ENCODE measurements at regions not wholly inside any gene's neighbourhood (a gene's known extent, or its start where the extent isn't known, plus 50 kb on each side); places are given as distances from the start of the nearest gene placed in this dataset.

- no peaks in the 10 kb centered on the region for H3K36me3 ChIP-seq (ENCODE audit: control insufficient read depth in 1 of 2, insufficient read depth in 2 of 2, low read length in 1 of 2)
- DNase-seq (no peak), ATAC-seq (ENCODE audit: low FRiP score) (no peak)
- no peaks in the 10 kb centered on the region for H3K4me1 ChIP-seq (ENCODE audit: control insufficient read depth in 1 of 2, insufficient read depth in 2 of 2, low read length in 2 of 2)
- H3K4me3 ChIP-seq (ENCODE audit: low read length in 2 of 2): no peak overlapping the region
- H3K9me3 ChIP-seq (ENCODE audit: control insufficient read depth, low read length): no peaks in the 10 kb centered on the region
- intact Hi-C loops (cut with DNase I): no loop called here
- peaks cover 0 to 1% of the 10 kb centered on the region in 2 donors for H3K27me3 ChIP-seq (ENCODE audit: control insufficient read depth in 1 of 2, insufficient read depth in 2 of 2, low read length in 1 of 2)
- H3K27ac ChIP-seq (ENCODE audit: low read depth in 1 of 2, low read length in 2 of 2): no peak overlapping the region
- WGBS, 2 donors: 90 to 91% methylated on average over 6 of the region's 6 CpGs
Measured at GRCh38 chr14:84566109-84566508, 963.8 kb upstream of the FLRT2 start.

GRCh38 chr14:84575681-84576080, 954.3 kb upstream of the FLRT2 start:
- Histone ChIP-seq H3K4me1 (ENCODE audit: control insufficient read depth in 1 of 2, insufficient read depth in 2 of 2, low read length in 2 of 2) (no peaks in the 10 kb centered on the region), H3K27me3 (ENCODE audit: control insufficient read depth in 1 of 2, insufficient read depth in 2 of 2, low read length in 1 of 2) (no peaks in the 10 kb centered on the region), H3K9me3 (ENCODE audit: control insufficient read depth, low read length) (no peaks in the 10 kb centered on the region), H3K27ac (ENCODE audit: low read depth in 1 of 2, low read length in 2 of 2) (no peak overlapping the region), H3K36me3 (ENCODE audit: control insufficient read depth in 1 of 2, insufficient read depth in 2 of 2, low read length in 1 of 2) (no peaks in the 10 kb centered on the region), H3K4me3 (ENCODE audit: low read length in 2 of 2) (no peak overlapping the region)
- DNase-seq (no peak), ATAC-seq (ENCODE audit: low FRiP score) (no peak)
- intact Hi-C loops (cut with DNase I): no loop called here

GRCh38 chr14:84579292-84579691, 950.7 kb upstream of the FLRT2 start:
- WGBS, 2 donors: 98 to 99% methylated on average over 3 of the region's 3 CpGs
- intact Hi-C loops (cut with DNase I): no loop called here
- Histone ChIP-seq H3K36me3 (ENCODE audit: control insufficient read depth in 1 of 2, insufficient read depth in 2 of 2, low read length in 1 of 2) (no peaks in the 10 kb centered on the region), H3K9me3 (ENCODE audit: control insufficient read depth, low read length) (no peaks in the 10 kb centered on the region), H3K4me1 (ENCODE audit: control insufficient read depth in 1 of 2, insufficient read depth in 2 of 2, low read length in 2 of 2) (no peaks in the 10 kb centered on the region), H3K27me3 (ENCODE audit: control insufficient read depth in 1 of 2, insufficient read depth in 2 of 2, low read length in 1 of 2) (no peaks in the 10 kb centered on the region), H3K27ac (ENCODE audit: low read depth in 1 of 2, low read length in 2 of 2) (no peak overlapping the region), H3K4me3 (ENCODE audit: low read length in 2 of 2) (no peak overlapping the region)
- no peak for DNase-seq
- ATAC-seq (ENCODE audit: low FRiP score): no peak

DNA sequence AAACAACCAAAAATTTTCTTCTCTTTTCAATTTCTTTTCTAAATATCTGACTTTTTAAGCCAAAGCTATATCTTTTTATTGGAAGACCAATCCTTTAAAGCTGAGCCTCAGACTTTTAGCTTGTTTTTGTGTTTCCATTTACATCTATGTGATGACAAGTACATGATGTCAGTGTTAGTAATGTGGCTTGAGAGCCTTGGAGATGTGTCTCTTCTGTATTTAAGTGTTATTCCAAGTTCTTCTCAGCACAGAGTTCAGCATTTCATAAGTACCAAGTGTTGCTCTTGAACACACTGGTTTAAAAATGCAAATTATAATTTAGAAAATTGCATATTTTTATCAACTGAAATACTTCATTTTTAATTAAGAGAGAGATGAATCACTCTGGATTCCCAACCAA, 948.9 kb upstream of the FLRT2 start:
- Histone ChIP-seq H3K9me3 (ENCODE audit: control insufficient read depth, low read length) (no peaks in the 10 kb centered on the region), H3K27ac (ENCODE audit: low read depth in 1 of 2, low read length in 2 of 2) (no peak overlapping the region), H3K36me3 (ENCODE audit: control insufficient read depth in 1 of 2, insufficient read depth in 2 of 2, low read length in 1 of 2) (no peaks in the 10 kb centered on the region), H3K4me1 (ENCODE audit: control insufficient read depth in 1 of 2, insufficient read depth in 2 of 2, low read length in 2 of 2) (no peaks in the 10 kb centered on the region), H3K4me3 (ENCODE audit: low read length in 2 of 2) (no peak overlapping the region), H3K27me3 (ENCODE audit: control insufficient read depth in 1 of 2, insufficient read depth in 2 of 2, low read length in 1 of 2) (no peaks in the 10 kb centered on the region)
- ATAC-seq (ENCODE audit: low FRiP score) (no peak), DNase-seq (no peak)
- intact Hi-C loops (cut with DNase I): no loop called here

GRCh38 chr14:84584511-84584910, 945.4 kb upstream of the FLRT2 start:
- Histone ChIP-seq H3K4me1 (ENCODE audit: control insufficient read depth in 1 of 2, insufficient read depth in 2 of 2, low read length in 2 of 2) (no peaks in the 10 kb centered on the region), H3K27ac (ENCODE audit: low read depth in 1 of 2, low read length in 2 of 2) (no peak overlapping the region), H3K36me3 (ENCODE audit: control insufficient read depth in 1 of 2, insufficient read depth in 2 of 2, low read length in 1 of 2) (no peaks in the 10 kb centered on the region), H3K4me3 (ENCODE audit: low read length in 2 of 2) (no peak overlapping the region), H3K27me3 (ENCODE audit: control insufficient read depth in 1 of 2, insufficient read depth in 2 of 2, low read length in 1 of 2) (no peaks in the 10 kb centered on the region), H3K9me3 (ENCODE audit: control insufficient read depth, low read length) (no peaks in the 10 kb centered on the region)
- DNase-seq (no peak), ATAC-seq (ENCODE audit: low FRiP score) (no peak)
- 71 to 77% methylated on average over 1 of the region's 1 CpG for WGBS, 2 donors
- intact Hi-C loops (cut with DNase I): no loop called here

GRCh38 chr14:84591827-84592445, 938.0 kb upstream of the FLRT2 start:
- Histone ChIP-seq H3K27me3 (ENCODE audit: control insufficient read depth in 1 of 2, insufficient read depth in 2 of 2, low read length in 1 of 2) (no peaks in the 10 kb centered on the region), H3K36me3 (ENCODE audit: control insufficient read depth in 1 of 2, insufficient read depth in 2 of 2, low read length in 1 of 2) (no peaks in the 10 kb centered on the region), H3K27ac (ENCODE audit: low read depth in 1 of 2, low read length in 2 of 2) (no peak overlapping the region), H3K4me1 (ENCODE audit: control insufficient read depth in 1 of 2, insufficient read depth in 2 of 2, low read length in 2 of 2) (no peaks in the 10 kb centered on the region), H3K4me3 (ENCODE audit: low read length in 2 of 2) (no peak overlapping the region), H3K9me3 (ENCODE audit: control insufficient read depth, low read length) (no peaks in the 10 kb centered on the region)
- no peak for DNase-seq
- no peak for ATAC-seq (ENCODE audit: low FRiP score)
- 24 to 25% methylated on average over 9 of the region's 9 CpGs for WGBS, 2 donors
- intact Hi-C loops (cut with DNase I): no loop called here

DNA sequence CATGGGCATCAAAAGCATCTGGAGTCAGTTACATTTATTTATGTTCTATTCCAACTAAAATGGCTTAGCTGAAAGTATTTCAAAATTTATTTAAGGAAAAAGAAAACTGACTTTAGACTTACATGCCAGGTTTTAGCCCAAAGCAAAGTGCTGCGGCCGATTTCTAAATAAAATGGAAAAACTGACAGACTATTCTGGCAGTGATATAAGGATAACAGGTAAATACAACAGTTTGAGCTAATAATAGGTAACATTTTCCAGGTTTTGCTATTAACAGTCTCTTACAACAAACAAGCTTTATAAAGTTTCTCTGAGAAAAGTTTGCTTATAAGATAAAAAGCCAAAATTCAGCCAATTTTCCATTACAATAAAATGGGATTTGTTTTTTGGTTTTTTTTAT, 937.2 kb upstream of the FLRT2 start:
- no peak for ATAC-seq (ENCODE audit: low FRiP score)
- WGBS, 2 donors: 5 to 8% methylated on average over 2 of the region's 2 CpGs

GRCh38 chr14:84610086-84610485, 919.9 kb upstream of the FLRT2 start:
- no peaks in the 10 kb centered on the region for H3K27me3 ChIP-seq (ENCODE audit: control insufficient read depth in 1 of 2, insufficient read depth in 2 of 2, low read length in 1 of 2)
- no peaks in the 10 kb centered on the region for H3K9me3 ChIP-seq (ENCODE audit: control insufficient read depth, low read length)
- H3K27ac ChIP-seq (ENCODE audit: low read depth in 1 of 2, low read length in 2 of 2): no peak overlapping the region
- H3K4me3 ChIP-seq (ENCODE audit: low read length in 2 of 2): no peak overlapping the region
- DNase-seq (no peak), ATAC-seq (ENCODE audit: low FRiP score) (no peak)
- intact Hi-C loops (cut with DNase I): no loop called here
- no peaks in the 10 kb centered on the region for H3K4me1 ChIP-seq (ENCODE audit: control insufficient read depth in 1 of 2, insufficient read depth in 2 of 2, low read length in 2 of 2)
- no peaks in the 10 kb centered on the region for H3K36me3 ChIP-seq (ENCODE audit: control insufficient read depth in 1 of 2, insufficient read depth in 2 of 2, low read length in 1 of 2)
- 78 to 88% methylated on average over 2 of the region's 2 CpGs for WGBS, 2 donors

More for the DNA sequence above, 937.2 kb upstream of the FLRT2 start:
- no peaks in the 10 kb centered on the region for H3K36me3 ChIP-seq (ENCODE audit: control insufficient read depth in 1 of 2, insufficient read depth in 2 of 2, low read length in 1 of 2)
- intact Hi-C loops (cut with DNase I): no loop called here
- no peaks in the 10 kb centered on the region for H3K4me1 ChIP-seq (ENCODE audit: control insufficient read depth in 1 of 2, insufficient read depth in 2 of 2, low read length in 2 of 2)
- no peaks in the 10 kb centered on the region for H3K9me3 ChIP-seq (ENCODE audit: control insufficient read depth, low read length)
- no peak overlapping the region for H3K27ac ChIP-seq (ENCODE audit: low read depth in 1 of 2, low read length in 2 of 2)
- H3K27me3 ChIP-seq (ENCODE audit: control insufficient read depth in 1 of 2, insufficient read depth in 2 of 2, low read length in 1 of 2): no peaks in the 10 kb centered on the region
- DNase-seq: no peak
- no peak overlapping the region for H3K4me3 ChIP-seq (ENCODE audit: low read length in 2 of 2)

DNA sequence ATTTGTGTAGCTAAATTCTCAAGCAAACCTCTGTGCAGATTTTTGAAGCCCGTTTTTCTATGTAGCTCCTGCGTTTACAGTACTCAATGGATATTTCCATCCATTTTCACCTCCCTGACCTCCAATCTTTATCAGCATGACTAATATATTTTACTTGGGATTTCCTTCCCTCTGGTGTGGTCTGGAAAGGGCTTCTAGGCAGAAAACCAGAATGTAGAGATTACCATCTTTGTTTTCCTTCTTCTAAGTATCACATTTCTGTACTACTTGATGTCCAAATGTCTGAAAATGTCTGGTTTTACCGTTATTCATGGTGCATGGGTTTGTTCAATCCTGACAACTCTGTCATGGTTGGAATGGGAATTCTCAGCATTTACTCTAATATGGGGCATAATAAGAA, 907.6 kb upstream of the FLRT2 start:
- Histone ChIP-seq H3K27ac (ENCODE audit: low read depth in 1 of 2, low read length in 2 of 2) (no peak overlapping the region), H3K4me3 (ENCODE audit: low read length in 2 of 2) (no peak overlapping the region), H3K36me3 (ENCODE audit: control insufficient read depth in 1 of 2, insufficient read depth in 2 of 2, low read length in 1 of 2) (no peaks in the 10 kb centered on the region), H3K9me3 (ENCODE audit: control insufficient read depth, low read length) (no peaks in the 10 kb centered on the region), H3K27me3 (ENCODE audit: control insufficient read depth in 1 of 2, insufficient read depth in 2 of 2, low read length in 1 of 2) (no peaks in the 10 kb centered on the region), H3K4me1 (ENCODE audit: control insufficient read depth in 1 of 2, insufficient read depth in 2 of 2, low read length in 2 of 2) (no peaks in the 10 kb centered on the region)
- intact Hi-C loops (cut with DNase I): no loop called here
- 8 to 10% methylated on average over 3 of the region's 3 CpGs for WGBS, 2 donors
- ATAC-seq (ENCODE audit: low FRiP score) (no peak), DNase-seq (no peak)

Data from aorta (tissue), 5 donors.